ENCODE measurements at regions not wholly inside any gene's neighbourhood (a gene's known extent, or its start where the extent isn't known, plus 50 kb on each side); places are given as distances from the start of the nearest gene placed in this dataset.

DNA sequence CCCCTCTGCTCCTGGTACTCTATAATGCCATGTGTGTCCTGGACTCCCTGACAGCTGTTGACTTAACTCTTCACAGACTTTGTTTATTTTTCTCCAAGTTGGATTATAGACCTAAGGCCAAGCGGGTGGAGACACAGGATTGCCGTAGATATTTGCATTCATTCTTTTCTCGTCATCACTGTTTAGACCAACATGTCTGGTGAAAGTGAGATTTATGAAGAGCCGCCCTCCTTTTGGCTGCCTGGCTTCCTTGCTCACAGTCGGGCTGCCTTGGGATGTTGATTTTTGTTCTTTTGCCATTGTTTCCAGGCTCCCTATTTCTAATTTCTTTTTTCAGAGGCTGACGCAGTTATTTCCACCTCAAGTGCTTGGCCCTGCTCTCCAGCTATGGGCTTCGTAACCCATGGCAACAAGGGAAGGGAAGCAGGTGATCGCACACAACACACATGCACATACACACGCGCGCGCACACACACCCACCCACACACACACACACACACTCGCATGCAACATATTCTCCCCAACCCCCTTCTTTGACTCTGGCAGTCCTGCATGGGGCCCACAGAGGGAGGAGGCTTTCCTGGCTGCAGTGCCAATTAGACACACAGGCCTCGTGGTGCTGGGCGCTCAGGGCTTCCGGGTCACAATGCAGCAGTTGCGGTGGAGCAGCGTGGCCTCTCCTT is 296.5 kb downstream of the MTX2 start:
- ChIA-PET CTCF (interaction anchor here (0.9 to 4.5 kb wide), 5 partner anchors 11 to 426 kb away, joined by 3 to 24 read pairs (median 3); no protein-coding TSS in a partner anchor), POLR2A (no interaction called here)
- DNase-seq (ENCODE audit: low read depth) = no peak
- H3K36me3 ChIP-seq (ENCODE audit: control insufficient read depth, insufficient read depth, low read length) = no peaks in the 10 kb centered on the region
- H3K27me3 ChIP-seq (ENCODE audit: control insufficient read depth, insufficient read depth, low read length) = no peaks in the 10 kb centered on the region; the same call in 1 of the 2 replicates
- H3K4me3 ChIP-seq (ENCODE audit: low read depth, low read length) = no peak overlapping the region
- no peak for TF ChIP-seq CTCF (IDR thresholded peaks at IDR 0.05; ENCODE audit: insufficient read depth, low read depth, low read length)

- CTCF ChIA-PET = interaction anchor here (0.9 to 4.5 kb wide), 4 partner anchors 12 to 426 kb away, joined by 3 to 24 read pairs (median 4); no protein-coding TSS in a partner anchor
- TF ChIP-seq CTCF (IDR thresholded peaks at IDR 0.05; ENCODE audit: insufficient read depth, low read depth, low read length) = no peak
- DNase-seq (ENCODE audit: low read depth) = no peak
- H3K36me3 ChIP-seq (ENCODE audit: control insufficient read depth, insufficient read depth, low read length) = no peaks in the 10 kb centered on the region
- H3K27me3 ChIP-seq (ENCODE audit: control insufficient read depth, insufficient read depth, low read length) = no peaks in the 10 kb centered on the region; the same call in 1 of the 2 replicates
- no peak overlapping the region for H3K4me3 ChIP-seq (ENCODE audit: low read depth, low read length)
- POLR2A ChIA-PET = no interaction called here
Observed at GRCh38 chr2:176566496-176566895, 297.3 kb downstream of the MTX2 start.

GRCh38 chr2:176566961-176567360 is 297.7 kb downstream of the MTX2 start:
- Histone ChIP-seq H3K27me3 (ENCODE audit: control insufficient read depth, insufficient read depth, low read length) (no peaks in the 10 kb centered on the region; the same call in 1 of the 2 replicates), H3K4me3 (ENCODE audit: low read depth, low read length) (no peak overlapping the region), H3K36me3 (ENCODE audit: control insufficient read depth, insufficient read depth, low read length) (no peaks in the 10 kb centered on the region)
- TF ChIP-seq CTCF (IDR thresholded peaks at IDR 0.05; ENCODE audit: insufficient read depth, low read depth, low read length) = no peak
- ChIA-PET POLR2A (no interaction called here), CTCF (interaction anchor here (0.9 to 1.3 kb wide), 3 partner anchors 13 to 427 kb away, joined by 3 to 4 read pairs (median 3); no protein-coding TSS in a partner anchor)
- no peak for DNase-seq (ENCODE audit: low read depth)

DNA sequence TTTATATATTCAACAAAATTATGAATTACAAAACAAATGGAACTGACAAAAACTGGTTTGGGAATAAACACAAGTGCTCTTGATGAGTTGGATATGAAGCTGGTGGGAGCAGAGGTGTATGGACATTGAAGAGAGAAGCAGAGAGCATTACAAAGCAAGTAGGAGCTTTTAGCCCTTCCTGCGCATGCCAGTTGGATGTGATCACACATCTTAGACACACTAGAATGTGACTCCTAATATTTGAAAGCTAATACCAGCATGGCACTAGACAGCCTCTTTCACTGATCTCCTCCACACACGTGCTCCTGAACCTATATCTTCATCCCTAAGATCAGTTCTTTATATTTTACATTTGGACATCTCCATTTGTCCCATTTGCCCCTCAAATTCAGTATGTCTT is 298.1 kb downstream of the MTX2 start:
- no peaks in the 10 kb centered on the region; the same call in 1 of the 2 replicates for H3K27me3 ChIP-seq (ENCODE audit: control insufficient read depth, insufficient read depth, low read length)
- no peak overlapping the region for H3K4me3 ChIP-seq (ENCODE audit: low read depth, low read length)
- ChIA-PET POLR2A (no interaction called here), CTCF (interaction anchor here (0.6 to 1.3 kb wide), 4 partner anchors 9 to 427 kb away, joined by 3 to 4 read pairs (median 3); no protein-coding TSS in a partner anchor)
- no peak for DNase-seq (ENCODE audit: low read depth)
- no peaks in the 10 kb centered on the region for H3K36me3 ChIP-seq (ENCODE audit: control insufficient read depth, insufficient read depth, low read length)
- no peak for TF ChIP-seq CTCF (IDR thresholded peaks at IDR 0.05; ENCODE audit: insufficient read depth, low read depth, low read length)

- POLR2A ChIA-PET = no interaction called here
- CTCF ChIA-PET = no interaction called here
- TF ChIP-seq CTCF (IDR thresholded peaks at IDR 0.05; ENCODE audit: insufficient read depth, low read depth, low read length) = no peak
Observed at GRCh38 chr2:176569574-176569973, 300.3 kb downstream of the MTX2 start.

More at GRCh38 chr2:176569574-176569973, 300.3 kb downstream of the MTX2 start:
- Histone ChIP-seq H3K27me3 (ENCODE audit: control insufficient read depth, insufficient read depth, low read length) (peaks cover under 1% of the 10 kb centered on the region; the same call in 1 of the 2 replicates), H3K36me3 (ENCODE audit: control insufficient read depth, insufficient read depth, low read length) (no peaks in the 10 kb centered on the region), H3K4me3 (ENCODE audit: low read depth, low read length) (no peak overlapping the region)
- DNase-seq (ENCODE audit: low read depth) = no peak
